Activated CD4-positive, alpha-beta T cell treated with anti-CD3 and anti-CD28 coated beads, Interleukin-2, Interleukin-6, amounts not matched to agents 100 ng/mL and 50 ng/mL, durations not matched to agents 16 hours and 8 hours (primary cell): ENCODE measurements at regions not wholly inside any gene's neighbourhood (a gene's known extent, or its start where the extent isn't known, plus 50 kb on each side); places are given as distances from the start of the nearest gene placed in this dataset.
"Not testable (repeated sequence)": the region's sequence is repeated elsewhere in the genome, so short reads cannot be mapped to it uniquely, and the experiment has no call there.

Experiments
- DNase-seq: peaks from one replicate; pipeline ENCODE4 v3.0.0-alpha.2; 2020

DNA sequence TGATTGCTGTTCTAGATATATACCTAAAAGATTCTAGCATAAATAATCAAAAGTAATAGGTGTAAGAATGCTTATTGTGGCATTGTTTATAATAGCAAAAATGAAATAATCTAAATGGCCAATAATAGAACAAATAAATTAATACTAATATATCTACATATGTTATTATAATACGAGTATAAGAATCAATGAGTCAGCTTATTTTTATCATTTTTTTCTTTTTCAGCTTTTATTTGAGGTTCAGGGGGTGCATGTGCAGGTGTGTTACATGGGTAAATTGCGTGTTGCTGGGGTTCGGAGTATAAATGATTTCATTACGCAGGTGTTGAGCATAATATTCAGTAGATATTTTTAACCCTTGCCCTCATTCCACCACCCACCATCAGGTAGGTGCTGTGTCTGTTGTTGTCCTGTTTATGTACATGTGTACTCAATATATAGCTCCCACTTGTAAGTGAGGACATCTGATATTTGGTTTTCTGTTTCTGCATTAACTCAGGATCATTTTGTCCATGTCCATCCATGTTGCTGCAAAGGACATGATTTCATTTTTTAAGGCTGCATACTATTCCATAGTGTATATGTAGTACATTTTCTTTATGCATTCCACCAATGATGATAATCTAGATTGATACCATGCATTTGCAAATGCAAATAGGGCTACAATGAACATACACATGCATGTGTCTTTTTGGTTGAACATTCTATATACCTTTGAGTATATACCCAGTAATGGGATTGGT is 122.2 kb upstream of the GMNC start:
- DNase-seq = no peak

DNA sequence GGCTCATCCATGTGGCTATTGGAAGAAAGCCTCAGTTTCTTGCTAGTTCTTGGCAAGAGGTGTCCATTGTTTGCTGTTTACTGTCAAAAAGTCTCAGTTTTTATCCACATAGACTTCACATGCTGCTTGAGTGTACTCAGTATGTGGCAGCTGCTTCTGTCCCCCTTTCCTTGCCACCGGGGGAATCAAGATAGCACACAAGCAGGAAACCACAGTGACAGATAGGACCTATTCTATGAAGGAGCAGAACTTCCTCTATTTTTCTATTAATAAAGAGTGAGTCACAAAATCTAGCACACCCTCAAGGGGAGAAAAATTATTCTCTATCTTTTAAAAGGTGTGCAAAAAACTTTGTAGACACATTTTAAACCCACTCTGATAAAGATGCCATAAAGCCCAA is 121.4 kb upstream of the GMNC start:
- no peak for DNase-seq

DNA sequence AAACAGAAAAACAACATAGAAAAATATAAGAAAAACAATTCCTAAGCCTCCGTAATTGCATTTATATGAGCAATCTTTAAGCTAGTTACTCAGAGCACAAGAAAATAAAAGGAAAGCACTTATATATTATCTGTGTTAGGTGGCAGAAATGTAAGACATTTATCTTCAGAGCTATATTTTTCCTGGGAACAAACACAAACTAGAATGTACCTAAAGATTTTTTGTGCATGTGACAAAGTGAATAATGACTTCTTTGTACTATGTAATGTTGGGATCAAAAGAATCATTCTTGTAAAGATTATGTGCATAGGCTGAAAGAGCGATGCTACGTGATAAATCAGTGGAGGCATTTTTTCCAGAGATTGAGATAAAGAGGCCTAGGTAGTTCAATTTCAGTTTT is 111.3 kb upstream of the GMNC start:
- no peak for DNase-seq

DNA sequence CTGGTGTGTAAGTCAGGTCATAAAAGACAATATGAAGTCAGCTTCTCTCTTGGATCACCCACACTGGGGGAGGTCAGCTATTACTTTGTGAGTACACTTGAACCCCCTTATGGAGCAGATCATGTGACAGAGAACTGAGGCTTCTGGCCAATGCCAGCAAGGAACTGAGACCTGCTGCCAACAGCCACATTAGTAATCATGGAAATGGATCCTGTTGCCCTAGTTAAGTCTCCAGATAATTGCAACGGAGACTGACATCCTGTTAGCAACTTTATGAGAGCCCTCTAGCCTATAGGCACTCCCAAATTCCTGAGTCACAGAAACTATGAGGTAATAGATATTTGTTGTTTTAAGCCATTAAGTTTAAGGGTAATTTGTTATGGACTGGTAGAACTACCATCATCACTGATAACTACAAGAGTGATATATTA is 110.4 kb upstream of the GMNC start:
- DNase-seq = no peak

- DNase-seq = no peak
Measured at GRCh38 chr3:190972196-190972595, 109.7 kb upstream of the GMNC start.

DNA sequence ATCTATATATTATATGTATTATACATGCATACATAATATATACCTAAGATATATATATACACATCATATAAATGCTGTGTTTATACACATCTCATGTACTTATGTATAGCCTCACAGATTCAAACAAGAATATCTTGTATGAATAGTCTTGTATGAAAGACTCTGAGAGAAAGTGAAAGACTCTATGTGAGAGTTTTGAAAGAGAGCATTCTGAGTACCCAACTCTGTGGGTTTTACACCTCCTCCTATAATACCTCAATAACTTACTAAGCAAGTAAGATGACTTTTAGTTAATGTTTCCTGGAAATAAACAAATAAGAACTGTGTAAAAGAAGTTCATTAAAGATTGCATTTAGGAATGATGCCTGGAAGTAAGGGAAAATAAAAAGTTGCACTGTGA is 108.1 kb upstream of the GMNC start:
- DNase-seq = no peak

DNA sequence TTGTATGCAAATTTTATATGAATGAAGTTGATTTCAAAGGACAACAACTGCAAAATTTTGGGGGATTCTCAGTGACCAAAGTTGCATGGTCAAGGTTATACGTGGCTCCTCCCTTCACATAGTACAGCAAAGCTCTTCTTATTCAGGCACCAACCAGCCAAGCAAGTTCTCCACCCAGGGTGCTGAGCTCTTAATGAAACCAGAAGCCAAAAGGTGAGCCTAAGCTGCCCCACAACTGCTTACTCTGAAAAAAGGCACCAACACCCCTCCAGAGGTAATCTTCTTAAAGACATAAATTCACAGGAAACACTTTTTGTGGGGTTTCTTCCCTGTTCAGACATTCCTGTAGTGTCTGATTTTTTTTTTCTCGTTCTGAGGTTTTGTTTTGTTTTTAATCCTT is 106.1 kb upstream of the GMNC start:
- no peak for DNase-seq

DNA sequence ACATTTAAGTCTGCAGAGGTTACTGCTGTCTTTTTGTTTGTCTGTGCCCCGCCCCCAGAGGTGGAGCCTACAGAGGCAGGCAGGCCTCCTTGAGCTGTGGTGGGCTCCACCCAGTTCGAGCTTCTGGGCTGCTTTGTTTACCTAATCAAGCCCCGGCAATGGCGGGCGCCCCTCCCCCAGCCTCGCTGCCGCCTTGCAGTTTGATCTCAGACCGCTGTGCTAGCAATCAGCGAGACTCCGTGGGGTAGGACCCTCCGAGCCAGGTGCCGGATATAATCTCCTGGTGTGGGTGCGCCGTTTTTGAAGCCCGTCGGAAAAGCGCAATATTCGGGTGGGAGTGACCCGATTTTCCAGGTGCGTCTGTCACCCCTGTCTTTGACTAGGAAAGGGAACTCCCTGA is 102.4 kb upstream of the GMNC start:
- not testable (repeated sequence) for DNase-seq

DNA sequence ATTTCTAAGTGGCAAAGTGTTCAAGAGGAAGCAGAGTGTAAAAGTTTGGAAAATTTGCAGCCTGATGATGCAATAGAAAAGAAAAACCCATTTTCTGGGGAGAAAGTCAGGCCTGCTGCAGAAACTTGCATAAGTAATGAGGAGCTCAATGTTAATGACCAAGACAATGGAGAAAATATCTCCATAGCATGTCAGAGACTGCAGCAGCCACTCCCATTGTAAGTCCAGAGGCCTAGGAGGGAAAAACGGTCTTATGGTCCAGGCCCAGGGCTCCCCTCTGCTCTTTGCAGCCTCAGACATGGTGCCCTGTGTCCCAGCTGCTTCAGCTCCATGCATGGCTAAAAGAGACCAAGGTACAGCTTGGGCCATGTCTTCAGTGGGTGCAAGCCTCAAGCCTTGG is 96.6 kb upstream of the GMNC start:
- DNase-seq = no peak

GRCh38 chr3:190941694-190942260 is 79.3 kb upstream of the GMNC start:
- DNase-seq = no peak

- not testable (repeated sequence) for DNase-seq
Measured at GRCh38 chr3:190934616-190935015, 72.1 kb upstream of the GMNC start.

GRCh38 chr3:190926619-190927018 is 64.1 kb upstream of the GMNC start:
- no peak for DNase-seq

- DNase-seq = no peak
Measured at GRCh38 chr3:190912736-190913135, 50.2 kb upstream of the GMNC start.
